ENCODE measurements at regions not wholly inside any gene's neighbourhood (a gene's known extent, or its start where the extent isn't known, plus 50 kb on each side); places are given as distances from the start of the nearest gene placed in this dataset.

- H3K27ac ChIP-seq, result no peak overlapping the region
- H3K4me3 ChIP-seq, result no peak overlapping the region
- H3K9me3 ChIP-seq, result no peaks in the 10 kb centered on the region
- no peaks in the 10 kb centered on the region for H3K4me1 ChIP-seq
- no peaks in the 10 kb centered on the region for H3K36me3 ChIP-seq
- DNase-seq, result no peak
- intact Hi-C loops (cut with DNase I; ENCODE audit: low total_unique reads), result no loop called here
- H3K27me3 ChIP-seq, result no peaks in the 10 kb centered on the region
- TF ChIP-seq POLR2A (IDR thresholded peaks at IDR 0.05) (no peak), CTCF (IDR thresholded peaks at IDR 0.05) (no peak)
Measured at GRCh38 chr13:111402441-111402840, 82.0 kb downstream of the TEX29 start.

GRCh38 chr13:111403266-111403665 lies 82.8 kb downstream of the TEX29 start:
- intact Hi-C loops (cut with DNase I; ENCODE audit: low total_unique reads), result no loop called here
- no peaks in the 10 kb centered on the region for H3K27me3 ChIP-seq
- no peak overlapping the region for H3K4me3 ChIP-seq
- no peaks in the 10 kb centered on the region for H3K4me1 ChIP-seq
- TF ChIP-seq POLR2A (IDR thresholded peaks at IDR 0.05) (no peak), CTCF (IDR thresholded peaks at IDR 0.05) (no peak)
- H3K36me3 ChIP-seq, result no peaks in the 10 kb centered on the region
- H3K27ac ChIP-seq, result no peak overlapping the region
- H3K9me3 ChIP-seq, result no peaks in the 10 kb centered on the region
- no peak for DNase-seq

DNA sequence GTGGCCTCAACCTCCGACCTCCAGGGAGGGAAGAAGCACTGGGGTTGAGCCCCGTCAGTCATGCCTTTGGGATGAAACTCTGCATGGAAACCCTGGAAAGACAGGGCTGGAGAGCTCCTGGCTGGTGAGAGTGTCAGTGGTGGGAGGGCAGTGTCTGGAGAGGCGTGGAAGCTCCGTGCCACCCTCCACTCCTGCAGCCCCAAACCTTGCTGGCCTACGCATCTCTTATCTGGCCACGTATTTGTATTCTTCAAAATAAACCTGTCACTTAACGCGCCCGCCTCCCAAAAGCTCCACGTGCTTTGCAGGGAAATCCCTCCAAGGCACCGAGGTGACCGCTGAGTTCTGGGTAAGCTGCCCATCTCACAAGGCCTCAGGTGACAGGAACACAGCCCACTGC lies 84.3 kb downstream of the TEX29 start:
- H3K9me3 ChIP-seq, result no peaks in the 10 kb centered on the region
- no peaks in the 10 kb centered on the region for H3K36me3 ChIP-seq
- intact Hi-C loops (cut with DNase I; ENCODE audit: low total_unique reads), result no loop called here
- H3K4me3 ChIP-seq, result no peak overlapping the region
- TF ChIP-seq POLR2A (IDR thresholded peaks at IDR 0.05) (no peak), CTCF (IDR thresholded peaks at IDR 0.05) (no peak)
- H3K4me1 ChIP-seq, result no peaks in the 10 kb centered on the region
- no peak overlapping the region for H3K27ac ChIP-seq
- no peak for DNase-seq
- peaks cover 0 to 6% of the 10 kb centered on the region in 2 donors for H3K27me3 ChIP-seq

- intact Hi-C loops (cut with DNase I; ENCODE audit: low total_unique reads), result no loop called here
- Histone ChIP-seq H3K36me3 (no peaks in the 10 kb centered on the region), H3K27me3 (peaks cover 0 to 6% of the 10 kb centered on the region in 2 donors), H3K4me1 (no peaks in the 10 kb centered on the region), H3K4me3 (no peak overlapping the region), H3K27ac (no peak overlapping the region), H3K9me3 (no peaks in the 10 kb centered on the region)
- no peak for TF ChIP-seq POLR2A (IDR thresholded peaks at IDR 0.05)
- no peak for TF ChIP-seq CTCF (IDR thresholded peaks at IDR 0.05)
- no peak for DNase-seq
Measured at GRCh38 chr13:111406636-111407035, 86.2 kb downstream of the TEX29 start.

GRCh38 chr13:111407381-111408131 lies 87.1 kb downstream of the TEX29 start:
- TF ChIP-seq CTCF (IDR thresholded peaks at IDR 0.05), result no peak
- TF ChIP-seq POLR2A (IDR thresholded peaks at IDR 0.05), result no peak
- intact Hi-C loops (cut with DNase I; ENCODE audit: low total_unique reads), result no loop called here
- Histone ChIP-seq H3K9me3 (no peaks in the 10 kb centered on the region), H3K4me3 (no peak overlapping the region), H3K36me3 (no peaks in the 10 kb centered on the region), H3K27me3 (peaks cover 0 to 6% of the 10 kb centered on the region in 2 donors), H3K4me1 (no peaks in the 10 kb centered on the region), H3K27ac (no peak overlapping the region)
- DNase-seq, result no peak

Data from uterus (tissue), 3 donors.